Neural progenitor cell (in vitro differentiated cells): ENCODE measurements at regions not wholly inside any gene's neighbourhood (a gene's known extent, or its start where the extent isn't known, plus 50 kb on each side); places are given as distances from the start of the nearest gene placed in this dataset.

Experiments used
- DNase-seq: peaks from one replicate; pipeline ENCODE4 v3.0.0-alpha.2; 2016; ENCODE audit warnings: low spot score
- H2AFZ ChIP-seq: fragments of 200-600 bp; sonication (generic); replicated peaks from 2 replicates; pipeline ENCODE4 v1.6.1; 2016; ENCODE audit warnings: antibody characterized with exemption
- H3F3A ChIP-seq: fragments of 200-600 bp; sonication (generic); 2 replicates; pipeline ENCODE4 v1.6.1; 2016; ENCODE audit warnings: antibody characterized with exemption, low read depth
- H3K27ac ChIP-seq: fragments of 200-600 bp; sonication (generic); 2 replicates; pipeline ENCODE4 v1.5.1; 2016; ENCODE audit warnings: mild to moderate bottlenecking
- H3K27me3 ChIP-seq: fragments of 200-600 bp; sonication (generic); 2 replicates; pipeline ENCODE4 v1.6.1; 2016; ENCODE audit warnings: mild to moderate bottlenecking, moderate library complexity
- H3K36me3 ChIP-seq: fragments of 200-600 bp; sonication (generic); 2 replicates; pipeline ENCODE4 v1.5.1; 2016
- H3K4me1 ChIP-seq: fragments of 200-600 bp; sonication (generic); 2 replicates; pipeline ENCODE4 v1.6.1; 2016; ENCODE audit warnings: mixed run types
- H3K4me2 ChIP-seq: fragments of 200-600 bp; sonication (generic); 2 replicates; pipeline ENCODE4 v1.6.1; 2016
- H3K4me3 ChIP-seq: fragments of 200-600 bp; sonication (generic); 2 replicates; pipeline ENCODE4 v1.5.1; 2016
- H3K79me2 ChIP-seq: fragments of 200-600 bp; sonication (generic); 2 replicates; pipeline ENCODE4 v1.6.1; 2016; ENCODE audit warnings: low read depth
- H3K9ac ChIP-seq: fragments of 200-600 bp; sonication (generic); 2 replicates; pipeline ENCODE4 v1.6.1; 2016
- H3K9me3 ChIP-seq: fragments of 200-600 bp; sonication (generic); 2 replicates; pipeline ENCODE4 v1.5.1; 2016; ENCODE audit warnings: low read depth
- H4K20me1 ChIP-seq: fragments of 200-600 bp; sonication (generic); 2 replicates; pipeline ENCODE4 v1.6.1; 2016; ENCODE audit warnings: low read depth
- H3K27ac Mint-ChIP-seq: 3 replicates; pipeline ENCODE4 v1.8.0; 2021; ENCODE audit warnings: mixed read lengths
- H3K27me3 Mint-ChIP-seq: 2 replicates; pipeline ENCODE4 v1.8.0; 2022; ENCODE audit warnings: low read depth, mild to moderate bottlenecking, inconsistent platforms, moderate library complexity, mixed read lengths; ENCODE audit not compliant: insufficient read depth
- H3K36me3 Mint-ChIP-seq: 3 replicates; pipeline ENCODE4 v1.8.0; 2021; ENCODE audit warnings: mixed read lengths
- H3K4me1 Mint-ChIP-seq: 3 replicates; pipeline ENCODE4 v1.8.0; 2021; ENCODE audit warnings: mixed read lengths
- H3K4me3 Mint-ChIP-seq: 3 replicates; pipeline ENCODE4 v1.8.0; 2021; ENCODE audit warnings: mild to moderate bottlenecking, moderate library complexity, mixed read lengths
- H3K9me3 Mint-ChIP-seq: 3 replicates; pipeline ENCODE4 v1.8.0; 2020; ENCODE audit warnings: mixed read lengths
- EZH2 ChIP-seq: fragments of 200-600 bp; sonication (generic); IDR thresholded peaks from 2 replicates; pipeline ENCODE4 v1.6.1; 2017; ENCODE audit warnings: antibody characterized with exemption, mild to moderate bottlenecking, moderate library complexity
- EZH2phosphoT487 ChIP-seq: fragments of 200-600 bp; sonication (generic); IDR thresholded peaks from 2 replicates; pipeline ENCODE4 v1.6.1; 2017; ENCODE audit warnings: antibody characterized with exemption
- TF ChIP-seq, protein P1 (sequence below): fragments of 200-600 bp; sonication (generic); IDR thresholded peaks from 2 replicates; pipeline ENCODE4 v1.5.1; 2017; ENCODE audit warnings: antibody characterized with exemption, mild to moderate bottlenecking

DNA sequence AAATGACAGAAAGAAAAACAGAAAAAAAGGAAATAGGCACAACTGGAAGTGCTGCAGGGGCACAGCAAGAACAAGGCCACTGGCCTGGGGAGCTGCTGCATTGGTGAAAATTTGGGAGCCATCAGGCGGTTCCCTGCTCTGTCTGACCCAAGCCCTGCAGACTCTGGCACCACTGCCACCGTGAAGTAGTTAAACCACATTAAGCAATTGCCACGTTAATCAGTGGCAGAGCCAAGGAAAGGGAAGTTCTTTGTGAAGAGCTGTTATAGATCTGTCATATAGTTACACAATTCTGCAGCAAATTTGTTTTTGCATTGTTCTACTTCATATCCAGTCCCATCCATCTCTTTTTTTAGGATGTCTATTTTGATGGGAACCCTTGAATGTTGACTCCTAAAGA, 915.3 kb downstream of the FSCB start:
- H3K27ac Mint-ChIP-seq = no peak overlapping the region
- peak overlapping the region; percentile 57 for H2AFZ ChIP-seq
- TF ChIP-seq EZH2 (no peak), EZH2phosphoT487 (no peak)
- TF ChIP-seq, protein P1, sequence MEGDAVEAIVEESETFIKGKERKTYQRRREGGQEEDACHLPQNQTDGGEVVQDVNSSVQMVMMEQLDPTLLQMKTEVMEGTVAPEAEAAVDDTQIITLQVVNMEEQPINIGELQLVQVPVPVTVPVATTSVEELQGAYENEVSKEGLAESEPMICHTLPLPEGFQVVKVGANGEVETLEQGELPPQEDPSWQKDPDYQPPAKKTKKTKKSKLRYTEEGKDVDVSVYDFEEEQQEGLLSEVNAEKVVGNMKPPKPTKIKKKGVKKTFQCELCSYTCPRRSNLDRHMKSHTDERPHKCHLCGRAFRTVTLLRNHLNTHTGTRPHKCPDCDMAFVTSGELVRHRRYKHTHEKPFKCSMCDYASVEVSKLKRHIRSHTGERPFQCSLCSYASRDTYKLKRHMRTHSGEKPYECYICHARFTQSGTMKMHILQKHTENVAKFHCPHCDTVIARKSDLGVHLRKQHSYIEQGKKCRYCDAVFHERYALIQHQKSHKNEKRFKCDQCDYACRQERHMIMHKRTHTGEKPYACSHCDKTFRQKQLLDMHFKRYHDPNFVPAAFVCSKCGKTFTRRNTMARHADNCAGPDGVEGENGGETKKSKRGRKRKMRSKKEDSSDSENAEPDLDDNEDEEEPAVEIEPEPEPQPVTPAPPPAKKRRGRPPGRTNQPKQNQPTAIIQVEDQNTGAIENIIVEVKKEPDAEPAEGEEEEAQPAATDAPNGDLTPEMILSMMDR = no peak

DNA sequence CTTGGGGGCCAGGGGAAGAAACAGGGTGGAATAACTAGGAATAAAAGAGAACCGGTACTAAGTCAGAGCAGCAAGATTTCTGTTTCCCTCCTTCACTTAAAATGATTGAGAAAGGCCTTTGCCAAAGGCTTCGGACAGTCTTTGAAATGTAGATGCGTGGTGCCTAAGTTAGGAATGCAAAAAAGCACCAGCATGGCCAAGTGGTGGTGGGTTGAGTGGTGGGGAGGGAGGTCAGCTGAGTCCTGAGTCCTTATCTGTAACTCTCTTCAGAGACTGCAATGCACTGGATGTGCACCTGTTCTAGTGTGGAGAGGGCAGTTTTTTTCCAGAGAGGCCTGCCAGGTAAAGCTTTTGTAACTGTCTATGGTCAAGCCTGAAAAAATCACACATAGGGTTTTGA, 919.9 kb downstream of the FSCB start:
- no peaks in the 10 kb centered on the region for H3K36me3 Mint-ChIP-seq
- no peak for TF ChIP-seq EZH2phosphoT487
- no peak for TF ChIP-seq EZH2
- TF ChIP-seq, protein P1 = no peak
- H2AFZ ChIP-seq = no peak overlapping the region
- no peaks in the 10 kb centered on the region for H4K20me1 ChIP-seq
- H3K4me1 ChIP-seq = no peaks in the 10 kb centered on the region
- no peak for DNase-seq
- H3K27me3 Mint-ChIP-seq = no peaks in the 10 kb centered on the region
- H3F3A ChIP-seq = no peaks in the 10 kb centered on the region
- no peak overlapping the region for H3K4me3 ChIP-seq
- H3K4me1 Mint-ChIP-seq = no peaks in the 10 kb centered on the region
- no peaks in the 10 kb centered on the region for H3K9me3 ChIP-seq
- H3K9me3 Mint-ChIP-seq = peaks cover 3% of the 10 kb centered on the region
- no peak overlapping the region for H3K27ac Mint-ChIP-seq
- H3K4me3 Mint-ChIP-seq = no peak overlapping the region
- H3K27me3 ChIP-seq = no peaks in the 10 kb centered on the region
- H3K36me3 ChIP-seq = no peaks in the 10 kb centered on the region
- no peaks in the 10 kb centered on the region for H3K79me2 ChIP-seq
- H3K9ac ChIP-seq = no peak overlapping the region
- H3K27ac ChIP-seq = no peak overlapping the region
- no peak overlapping the region for H3K4me2 ChIP-seq

More for the DNA sequence above, 915.3 kb downstream of the FSCB start:
- no peaks in the 10 kb centered on the region for H3K27me3 ChIP-seq
- no peaks in the 10 kb centered on the region for H3K9me3 ChIP-seq
- peaks cover 13% of the 10 kb centered on the region for H3K4me1 ChIP-seq
- no peaks in the 10 kb centered on the region for H3K36me3 ChIP-seq
- Mint-ChIP-seq H3K4me1 (no peaks in the 10 kb centered on the region), H3K9me3 (no peaks in the 10 kb centered on the region), H3K27me3 (no peaks in the 10 kb centered on the region), H3K4me3 (no peak overlapping the region), H3K36me3 (no peaks in the 10 kb centered on the region)
- no peak overlapping the region for H3K9ac ChIP-seq
- H3F3A ChIP-seq = no peaks in the 10 kb centered on the region
- H3K79me2 ChIP-seq = no peaks in the 10 kb centered on the region
- H3K4me3 ChIP-seq = no peak overlapping the region
- no peak overlapping the region for H3K4me2 ChIP-seq
- H4K20me1 ChIP-seq = no peaks in the 10 kb centered on the region
- DNase-seq = no peak
- no peak overlapping the region for H3K27ac ChIP-seq

DNA sequence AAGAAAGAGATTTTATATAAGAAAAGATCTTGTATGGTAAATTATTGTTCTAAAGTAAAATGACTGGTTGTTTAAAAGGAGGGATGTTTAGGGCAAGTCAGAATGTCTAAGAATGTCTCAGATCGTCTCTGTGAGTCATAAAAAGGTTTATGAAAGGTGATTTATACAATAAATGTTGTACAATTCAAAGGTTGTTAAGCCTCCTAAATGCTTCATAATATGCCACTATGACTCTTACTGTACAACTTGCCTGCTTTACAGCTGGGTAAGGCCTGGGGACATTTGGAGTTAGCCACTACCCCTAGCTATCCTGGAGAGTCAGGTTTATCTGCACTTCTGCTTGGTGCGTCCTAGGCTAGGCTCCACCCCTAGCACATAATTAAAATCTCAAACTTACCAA, 927.4 kb downstream of the FSCB start:
- Histone ChIP-seq H3F3A (no peaks in the 10 kb centered on the region), H3K36me3 (no peaks in the 10 kb centered on the region), H3K4me1 (no peaks in the 10 kb centered on the region), H2AFZ (no peak overlapping the region), H3K4me3 (no peak overlapping the region), H3K4me2 (no peak overlapping the region), H3K79me2 (no peaks in the 10 kb centered on the region), H3K27ac (no peak overlapping the region), H3K9ac (no peak overlapping the region), H3K27me3 (no peaks in the 10 kb centered on the region), H4K20me1 (no peaks in the 10 kb centered on the region), H3K9me3 (peaks cover 7% of the 10 kb centered on the region)
- no peak for DNase-seq
- Mint-ChIP-seq H3K4me1 (no peaks in the 10 kb centered on the region), H3K27ac (no peak overlapping the region), H3K9me3 (peaks cover 11% of the 10 kb centered on the region), H3K27me3 (no peaks in the 10 kb centered on the region), H3K36me3 (no peaks in the 10 kb centered on the region), H3K4me3 (no peak overlapping the region)
- TF ChIP-seq, protein P1 = no peak

DNA sequence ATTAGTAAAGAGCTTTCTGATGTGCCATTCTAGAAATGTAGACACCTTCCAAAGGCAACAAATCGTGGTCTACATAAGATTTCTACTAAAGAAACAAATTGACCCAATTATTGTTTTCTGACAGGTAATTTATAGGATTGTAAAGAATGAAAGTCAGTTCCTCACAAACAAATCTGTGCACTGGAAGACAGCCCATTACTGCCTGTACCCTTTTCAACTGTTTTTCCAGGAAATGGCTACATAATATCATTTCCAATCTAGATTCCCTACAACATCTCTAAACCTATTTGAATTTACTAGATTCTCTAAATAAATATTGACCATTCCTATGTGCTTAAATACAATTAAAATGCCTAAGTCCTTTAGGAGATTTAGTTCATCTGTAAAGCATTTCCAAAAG, 939.1 kb downstream of the FSCB start:
- Mint-ChIP-seq H3K4me3 (no peak overlapping the region), H3K27me3 (no peaks in the 10 kb centered on the region), H3K4me1 (peaks cover 3% of the 10 kb centered on the region), H3K9me3 (no peaks in the 10 kb centered on the region), H3K36me3 (no peaks in the 10 kb centered on the region), H3K27ac (no peak overlapping the region)
- Histone ChIP-seq H3K79me2 (no peaks in the 10 kb centered on the region), H3K27ac (no peak overlapping the region), H3K4me1 (no peaks in the 10 kb centered on the region), H3K9ac (no peak overlapping the region), H2AFZ (no peak overlapping the region), H4K20me1 (no peaks in the 10 kb centered on the region), H3K4me3 (no peak overlapping the region), H3K4me2 (no peak overlapping the region), H3F3A (no peaks in the 10 kb centered on the region), H3K9me3 (no peaks in the 10 kb centered on the region), H3K27me3 (no peaks in the 10 kb centered on the region), H3K36me3 (no peaks in the 10 kb centered on the region)
- no peak for DNase-seq
- TF ChIP-seq EZH2phosphoT487 (no peak), EZH2 (no peak)
- TF ChIP-seq, protein P1 = no peak
